Spinal cord (tissue), 9 donors: ENCODE measurements at regions not wholly inside any gene's neighbourhood (a gene's known extent, or its start where the extent isn't known, plus 50 kb on each side); places are given as distances from the start of the nearest gene placed in this dataset.

Source experiments
- DNase-seq, 6 donors: peaks; one replicate each; pipeline versions ENCODE4 v3.0.0 to v3.0.0-alpha.2; 2013 to 2015; ENCODE audit warnings: low spot score in 6 of 6, low read depth in 4 of 6
- H3K27ac ChIP-seq: one replicate; pipeline ENCODE4 v1.5.1; 2013; ENCODE audit warnings: low read depth, low read length, control low read depth
- H3K27me3 ChIP-seq: one replicate; pipeline ENCODE4 v1.6.1; 2013; ENCODE audit warnings: low read length; ENCODE audit not compliant: control insufficient read depth, insufficient read depth
- H3K36me3 ChIP-seq: one replicate; pipeline ENCODE4 v1.6.1; 2013; ENCODE audit warnings: low read length; ENCODE audit not compliant: control insufficient read depth, insufficient read depth
- H3K4me1 ChIP-seq: one replicate; pipeline ENCODE4 v1.6.1; 2013; ENCODE audit warnings: low read length; ENCODE audit not compliant: control insufficient read depth, insufficient read depth
- H3K4me3 ChIP-seq: one replicate; pipeline ENCODE4 v1.5.1; 2013; ENCODE audit warnings: low read depth, low read length, control low read depth
- H3K9me3 ChIP-seq: one replicate; pipeline ENCODE4 v1.6.1; 2013; ENCODE audit warnings: low read length; ENCODE audit not compliant: control insufficient read depth, insufficient read depth
- WGBS: methylation state at CpG from one replicate; pipeline ENCODE4 v1.1.5; 2013; ENCODE audit warnings: missing lambda C conversion rate; ENCODE audit not compliant: insufficient coverage; 5-methylcytosine and 5-hydroxymethylcytosine counted together
- donor health status: healthy.

- WGBS = 85% methylated on average over 3 of the region's 3 CpGs
These were observed 169.5 kb upstream of the EGLN3 start for GRCh38 chr14:34120185-34120977.

GRCh38 chr14:34119107-34119858 lies 168.4 kb upstream of the EGLN3 start:
- H3K9me3 ChIP-seq = no peaks in the 10 kb centered on the region
- H3K27me3 ChIP-seq = no peaks in the 10 kb centered on the region
- no peak overlapping the region for H3K4me3 ChIP-seq
- H3K4me1 ChIP-seq = no peaks in the 10 kb centered on the region
- H3K36me3 ChIP-seq = no peaks in the 10 kb centered on the region
- DNase-seq = no peak
- no peak overlapping the region for H3K27ac ChIP-seq
- 92% methylated on average over 2 of the region's 5 CpGs for WGBS

More at GRCh38 chr14:34120185-34120977, 169.5 kb upstream of the EGLN3 start:
- Histone ChIP-seq H3K36me3 (no peaks in the 10 kb centered on the region), H3K27me3 (no peaks in the 10 kb centered on the region), H3K4me3 (no peak overlapping the region), H3K4me1 (no peaks in the 10 kb centered on the region), H3K27ac (no peak overlapping the region), H3K9me3 (no peaks in the 10 kb centered on the region)
- DNase-seq = no peak

GRCh38 chr14:34113991-34114390 lies 163.1 kb upstream of the EGLN3 start:
- Histone ChIP-seq H3K9me3 (no peaks in the 10 kb centered on the region), H3K27ac (no peak overlapping the region), H3K36me3 (no peaks in the 10 kb centered on the region), H3K4me1 (no peaks in the 10 kb centered on the region), H3K4me3 (no peak overlapping the region), H3K27me3 (no peaks in the 10 kb centered on the region)
- DNase-seq = no peak

- H3K9me3 ChIP-seq = no peaks in the 10 kb centered on the region
- H3K27me3 ChIP-seq = no peaks in the 10 kb centered on the region
- H3K36me3 ChIP-seq = no peaks in the 10 kb centered on the region
- no peaks in the 10 kb centered on the region for H3K4me1 ChIP-seq
- H3K4me3 ChIP-seq = no peak overlapping the region
- peak in 1 of 6 donors; percentile 61 for DNase-seq
- 60% methylated on average over 2 of the region's 5 CpGs for WGBS
- no peak overlapping the region for H3K27ac ChIP-seq
These were observed 162.2 kb upstream of the EGLN3 start for GRCh38 chr14:34113005-34113511.

GRCh38 chr14:34111953-34112352 lies 161.1 kb upstream of the EGLN3 start:
- H3K4me1 ChIP-seq = no peaks in the 10 kb centered on the region
- 67% methylated on average over 2 of the region's 4 CpGs for WGBS
- H3K27me3 ChIP-seq = no peaks in the 10 kb centered on the region
- H3K36me3 ChIP-seq = no peaks in the 10 kb centered on the region
- H3K27ac ChIP-seq = no peak overlapping the region
- no peak overlapping the region for H3K4me3 ChIP-seq
- H3K9me3 ChIP-seq = no peaks in the 10 kb centered on the region
- DNase-seq = peak in 2 of 6 donors; percentile 28 to 33

- no peak for DNase-seq
- 100% methylated on average over 1 of the region's 2 CpGs for WGBS
- Histone ChIP-seq H3K36me3 (no peaks in the 10 kb centered on the region), H3K27ac (no peak overlapping the region), H3K4me3 (no peak overlapping the region), H3K9me3 (no peaks in the 10 kb centered on the region), H3K27me3 (no peaks in the 10 kb centered on the region), H3K4me1 (no peaks in the 10 kb centered on the region)
These were observed 160.6 kb upstream of the EGLN3 start for GRCh38 chr14:34111505-34111904.

GRCh38 chr14:34110531-34110930 lies 159.7 kb upstream of the EGLN3 start:
- Histone ChIP-seq H3K27ac (no peak overlapping the region), H3K9me3 (no peaks in the 10 kb centered on the region), H3K4me3 (no peak overlapping the region), H3K36me3 (no peaks in the 10 kb centered on the region), H3K4me1 (no peaks in the 10 kb centered on the region), H3K27me3 (no peaks in the 10 kb centered on the region)
- no peak for DNase-seq
- WGBS = 100% methylated on average over 1 of the region's 2 CpGs

GRCh38 chr14:34107441-34107840 lies 156.6 kb upstream of the EGLN3 start:
- H3K27ac ChIP-seq = no peak overlapping the region
- no peaks in the 10 kb centered on the region for H3K27me3 ChIP-seq
- H3K36me3 ChIP-seq = no peaks in the 10 kb centered on the region
- WGBS = no CpG with 5 or more reads among the region's 3 CpGs
- DNase-seq = no peak
- H3K4me3 ChIP-seq = no peak overlapping the region
- H3K9me3 ChIP-seq = no peaks in the 10 kb centered on the region
- H3K4me1 ChIP-seq = no peaks in the 10 kb centered on the region

- no peaks in the 10 kb centered on the region for H3K36me3 ChIP-seq
- no peaks in the 10 kb centered on the region for H3K27me3 ChIP-seq
- WGBS = 80% methylated on average over 1 of the region's 4 CpGs
- no peak for DNase-seq
- H3K9me3 ChIP-seq = no peaks in the 10 kb centered on the region
- H3K27ac ChIP-seq = no peak overlapping the region
- H3K4me1 ChIP-seq = no peaks in the 10 kb centered on the region
- no peak overlapping the region for H3K4me3 ChIP-seq
These were observed 155.4 kb upstream of the EGLN3 start for GRCh38 chr14:34106310-34106709.
